HG03064 (cell line): ENCODE measurements at regions not wholly inside any gene's neighbourhood (a gene's known extent, or its start where the extent isn't known, plus 50 kb on each side); places are given as distances from the start of the nearest gene placed in this dataset.

Experiments used
- ATAC-seq: cut with Tn5 transposase; IDR thresholded peaks from one replicate; pipeline ENCODE4 v1.9.1; 2021; ENCODE audit warnings: low read depth; ENCODE audit not compliant: unreplicated experiment

GRCh38 chr11:45556851-45557707 lies 108.3 kb downstream of the CHST1 start:
- ATAC-seq: no peak

- ATAC-seq: no peak
Measured at GRCh38 chr11:45554230-45554967, 111.0 kb downstream of the CHST1 start.

DNA sequence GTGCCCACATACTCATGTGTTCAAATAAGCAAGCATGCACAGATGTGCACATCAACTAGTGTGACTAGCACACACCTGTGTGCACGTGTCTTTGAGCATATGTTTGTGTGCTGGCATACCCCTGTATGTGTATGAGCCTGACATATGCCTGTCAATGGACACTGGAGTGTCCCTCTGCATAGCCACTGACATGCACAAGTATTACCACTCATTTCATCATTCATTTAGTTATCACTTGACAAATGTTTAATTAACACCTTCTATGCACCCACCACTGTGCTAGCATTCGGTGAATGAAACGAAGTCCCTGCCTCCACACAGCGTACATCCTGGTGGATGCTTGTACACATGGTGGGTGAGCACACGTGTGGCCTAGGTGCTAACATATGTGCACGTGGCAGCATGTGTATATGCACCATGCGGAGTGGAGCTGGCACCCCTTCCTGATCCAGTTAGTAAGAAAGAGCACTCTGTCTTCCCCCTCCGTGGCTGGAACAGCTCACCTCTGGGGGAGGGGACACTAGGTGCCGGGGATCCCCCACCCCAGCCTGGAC lies 112.0 kb downstream of the CHST1 start:
- ATAC-seq: no peak

DNA sequence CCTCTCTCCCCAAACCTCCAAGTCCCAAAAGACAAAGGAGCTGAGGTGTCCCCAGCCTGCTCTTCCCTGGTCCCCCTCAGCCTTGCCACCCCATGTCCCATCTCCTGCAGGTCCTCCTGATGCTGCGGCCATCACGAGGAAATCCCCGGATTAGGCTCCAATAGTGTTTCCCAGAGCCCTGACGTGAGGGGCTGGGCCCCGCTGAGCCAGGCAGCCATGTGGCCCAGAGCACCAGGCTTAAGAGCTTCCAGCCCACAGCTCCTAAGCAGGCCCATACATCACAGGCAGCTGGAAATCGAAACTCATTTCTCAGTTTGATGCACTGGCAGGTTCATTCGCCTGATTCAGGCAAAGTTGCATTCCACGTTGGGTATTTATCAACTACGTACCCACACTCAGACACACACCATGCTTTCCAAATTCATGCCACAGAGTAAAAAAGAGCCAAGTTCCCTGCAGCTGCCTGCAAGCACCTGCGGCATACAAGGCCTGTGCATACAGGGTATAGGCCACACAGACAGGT lies 114.2 kb downstream of the CHST1 start:
- ATAC-seq: no peak

DNA sequence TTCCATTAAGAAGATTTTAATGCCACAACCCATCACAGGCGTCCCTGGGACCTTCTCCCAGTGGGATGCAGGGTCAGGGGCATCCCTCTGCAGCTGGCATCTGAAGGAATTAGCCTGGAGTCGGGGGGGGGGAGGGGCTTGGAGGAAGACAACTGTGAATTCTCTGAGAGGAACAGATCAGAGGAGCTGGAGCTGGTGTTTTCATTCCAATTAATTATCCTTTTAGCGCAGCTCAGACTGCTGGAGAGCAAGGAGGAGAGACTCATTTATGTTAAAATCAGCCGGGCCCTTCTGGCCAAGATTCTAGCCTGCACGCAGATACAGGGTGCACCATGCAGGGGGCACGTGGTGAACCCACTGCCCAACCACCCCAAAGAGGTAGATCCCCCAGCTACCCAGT lies 116.2 kb downstream of the CHST1 start:
- no peak for ATAC-seq

DNA sequence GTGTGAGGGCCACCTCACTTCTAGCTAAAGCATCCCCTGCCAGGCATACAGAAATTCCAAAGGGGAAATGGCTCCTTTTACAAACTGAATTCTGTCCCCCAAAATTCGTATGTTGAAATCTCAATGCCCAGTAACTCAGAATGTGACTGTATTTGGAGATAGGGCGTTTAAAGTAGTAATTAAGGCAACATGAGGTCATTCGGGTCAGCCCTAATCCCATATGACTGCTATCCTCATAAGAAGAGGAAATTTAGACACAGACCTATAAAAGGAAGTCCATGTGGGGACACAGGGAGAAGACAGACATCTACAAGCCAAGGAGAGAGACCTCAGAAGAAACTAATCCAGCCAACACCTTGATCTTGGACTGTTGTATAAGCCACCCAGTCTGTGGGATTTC lies 119.1 kb downstream of the CHST1 start:
- no peak for ATAC-seq

DNA sequence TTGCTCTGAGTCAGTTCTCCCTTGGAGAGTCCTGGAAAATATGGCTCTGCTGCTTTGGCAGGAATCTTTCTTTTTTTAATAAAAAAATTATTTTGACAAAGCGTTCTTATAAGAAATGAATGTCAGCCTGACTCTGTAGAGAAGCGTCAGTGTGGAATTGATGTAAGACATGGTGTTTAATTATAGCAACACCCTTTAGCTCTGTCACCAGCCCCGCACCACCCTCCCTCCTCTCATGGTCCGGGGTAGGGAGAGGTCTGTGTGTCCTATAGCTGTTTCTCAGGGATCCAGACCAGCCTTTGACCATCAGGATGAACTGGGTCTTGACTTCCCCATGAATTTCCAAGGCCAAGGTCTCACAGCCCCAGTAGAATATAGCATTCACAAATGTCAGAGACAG lies 120.6 kb downstream of the CHST1 start:
- no peak for ATAC-seq

GRCh38 chr11:45543808-45544422 lies 121.5 kb downstream of the CHST1 start:
- no peak for ATAC-seq

- no peak for ATAC-seq
Measured at GRCh38 chr11:45543081-45543480, 122.3 kb downstream of the CHST1 start.

GRCh38 chr11:45541693-45542434 lies 123.6 kb downstream of the CHST1 start:
- no peak for ATAC-seq

GRCh38 chr11:45538939-45539338 lies 126.5 kb downstream of the CHST1 start:
- ATAC-seq: no peak

DNA sequence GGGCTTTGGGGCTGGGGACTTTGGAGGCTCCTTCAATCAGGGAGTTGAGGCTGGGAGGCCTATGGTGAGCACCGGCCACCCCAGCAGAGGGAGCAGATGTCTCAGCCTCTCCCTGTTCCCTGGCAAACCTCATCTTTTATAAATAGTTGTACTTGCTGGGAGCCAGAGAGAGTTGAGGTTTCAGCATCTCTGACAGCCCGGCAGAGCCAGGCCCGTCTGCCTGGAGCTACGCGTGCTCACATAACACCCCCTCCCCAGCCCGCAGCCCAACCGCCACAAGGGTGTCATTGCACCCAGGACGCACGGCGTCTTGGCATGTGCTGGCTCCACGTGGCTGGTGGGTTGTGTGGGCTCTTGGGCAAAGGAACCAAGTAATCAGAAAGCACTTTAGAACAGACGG lies 127.1 kb downstream of the CHST1 start:
- no peak for ATAC-seq

GRCh38 chr11:45537614-45538013 lies 127.8 kb downstream of the CHST1 start:
- ATAC-seq: no peak

DNA sequence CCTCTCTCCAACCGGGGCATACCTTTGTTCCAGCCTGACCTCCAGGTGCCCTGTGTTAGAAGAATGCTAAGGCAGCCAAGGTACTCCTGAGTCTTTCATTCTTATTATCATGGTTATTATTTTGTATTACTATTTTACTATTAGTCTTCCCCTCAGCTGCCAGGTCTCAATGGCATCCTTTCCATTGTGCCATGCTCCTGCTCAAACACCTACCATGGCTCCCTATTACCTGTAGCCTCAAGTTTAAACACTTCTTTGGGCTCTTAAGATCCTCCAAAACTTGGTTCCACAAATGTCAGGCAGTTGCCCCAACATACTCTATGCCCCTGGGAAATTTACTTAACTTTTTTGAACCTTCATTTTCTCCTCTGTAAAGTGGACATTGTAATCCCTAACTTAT lies 130.4 kb downstream of the CHST1 start:
- ATAC-seq: no peak

- ATAC-seq: no peak
Measured at GRCh38 chr11:45534132-45534531, 131.3 kb downstream of the CHST1 start.

DNA sequence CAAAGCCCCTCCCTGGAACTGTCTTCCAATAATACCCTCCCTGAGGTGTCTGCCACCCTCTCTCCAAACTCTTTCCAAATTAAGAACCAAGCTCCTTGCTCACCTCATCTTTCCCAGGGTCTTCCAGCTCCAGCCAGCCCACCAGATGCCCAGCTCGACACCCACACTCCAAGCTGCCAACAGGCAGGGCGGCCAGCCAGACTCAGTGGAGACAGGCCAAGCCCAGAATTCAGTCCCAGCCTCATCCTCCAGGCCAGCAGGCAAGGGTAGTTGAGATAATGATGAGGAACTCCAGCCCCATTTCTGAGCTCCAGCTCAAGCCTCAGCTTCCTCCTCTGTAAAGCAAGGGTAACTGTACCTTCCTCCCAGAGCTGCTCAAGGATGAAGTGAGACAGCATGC lies 132.9 kb downstream of the CHST1 start:
- no peak for ATAC-seq

DNA sequence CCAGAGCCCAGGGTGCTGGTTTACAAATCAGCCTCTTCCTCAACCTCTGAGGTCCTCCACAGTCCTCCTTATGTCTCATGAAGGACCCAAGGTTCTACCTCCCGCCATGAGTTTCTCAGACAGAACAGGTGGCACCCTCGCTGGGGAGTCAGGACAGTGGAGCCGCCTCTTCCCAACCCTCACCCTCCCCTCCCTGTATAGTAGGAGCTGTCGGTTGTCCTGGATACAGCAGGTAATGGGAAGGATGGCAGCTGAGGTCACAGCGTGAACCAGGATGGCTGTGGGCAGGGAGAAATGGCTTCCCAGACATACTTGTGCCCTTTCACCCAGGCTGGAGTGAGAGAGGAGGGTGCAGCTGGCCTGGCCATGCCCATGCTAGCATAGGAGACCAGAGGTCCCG lies 134.6 kb downstream of the CHST1 start:
- no peak for ATAC-seq

GRCh38 chr11:45530111-45530510 lies 135.3 kb downstream of the CHST1 start:
- ATAC-seq: no peak

DNA sequence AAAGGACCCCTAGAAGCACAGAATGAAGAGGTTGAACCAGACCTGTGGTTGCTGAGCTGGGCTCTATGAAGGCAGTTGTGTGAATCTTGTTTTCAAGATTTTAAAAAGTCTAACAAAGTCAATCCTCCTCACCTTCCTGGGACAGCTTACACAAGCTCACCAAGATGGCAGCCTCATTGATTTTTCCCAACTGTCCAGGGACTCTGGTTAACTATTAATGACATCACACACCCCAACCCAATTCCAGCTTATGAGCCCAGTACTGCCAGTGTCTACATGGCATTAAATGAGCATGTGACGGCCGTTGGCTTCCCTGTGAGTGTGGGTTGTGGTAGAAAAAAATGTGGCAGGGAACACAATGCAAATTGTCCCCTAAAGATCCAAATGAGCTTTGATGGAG lies 137.0 kb downstream of the CHST1 start:
- no peak for ATAC-seq

- ATAC-seq: no peak
Measured at GRCh38 chr11:45527898-45528297, 137.5 kb downstream of the CHST1 start.
